GM18519 (cell line): ENCODE measurements at regions not wholly inside any gene's neighbourhood (a gene's known extent, or its start where the extent isn't known, plus 50 kb on each side); places are given as distances from the start of the nearest gene placed in this dataset.

Experiments used
- ATAC-seq: cut with Tn5 transposase; IDR thresholded peaks from one replicate; pipeline ENCODE4 v1.9.1; 2021; ENCODE audit warnings: mild to moderate bottlenecking, moderate library complexity; ENCODE audit not compliant: unreplicated experiment, low FRiP score

DNA sequence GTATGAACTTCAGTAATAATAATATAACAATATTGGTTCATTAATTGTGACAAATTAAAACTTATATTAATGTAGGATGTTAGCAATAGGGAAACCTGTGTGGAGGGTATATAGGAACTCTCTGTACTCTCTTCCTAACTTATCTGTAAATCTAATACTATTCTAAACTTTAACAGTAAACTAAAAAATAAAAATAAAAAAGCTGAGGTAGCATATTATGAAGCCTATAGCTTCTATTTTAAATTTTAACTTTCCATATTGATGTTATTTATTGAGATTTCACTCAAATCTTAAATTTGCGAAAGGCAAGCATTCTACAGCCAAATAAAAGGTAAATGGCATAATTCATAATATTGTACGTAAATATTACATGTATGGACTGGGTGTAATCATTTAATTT lies 326.4 kb downstream of the MEI4 start:
- no peak for ATAC-seq

GRCh38 chr6:77986380-77987034 lies 333.7 kb downstream of the MEI4 start:
- ATAC-seq = peak; percentile 70

GRCh38 chr6:77987035-77987384 lies 334.2 kb downstream of the MEI4 start:
- peak; percentile 14 for ATAC-seq

DNA sequence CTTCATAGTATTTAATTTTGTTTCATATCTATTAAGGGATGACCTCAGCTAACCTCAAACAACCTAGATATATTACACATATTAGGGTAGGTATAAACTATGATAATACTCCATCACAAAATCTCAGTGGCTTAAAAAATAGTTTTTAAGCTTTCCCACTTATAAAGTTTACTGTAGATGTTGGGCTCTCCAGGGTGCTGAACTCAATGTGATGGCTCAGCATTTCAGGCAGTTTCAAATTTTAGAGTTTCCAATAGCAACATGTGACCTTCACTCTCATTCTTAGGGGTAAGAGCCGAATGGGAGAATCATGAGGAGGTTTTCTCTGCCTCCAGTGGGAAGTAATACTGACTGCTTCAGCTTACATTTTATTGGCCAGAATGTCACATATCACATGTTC lies 357.3 kb downstream of the MEI4 start:
- no peak for ATAC-seq

DNA sequence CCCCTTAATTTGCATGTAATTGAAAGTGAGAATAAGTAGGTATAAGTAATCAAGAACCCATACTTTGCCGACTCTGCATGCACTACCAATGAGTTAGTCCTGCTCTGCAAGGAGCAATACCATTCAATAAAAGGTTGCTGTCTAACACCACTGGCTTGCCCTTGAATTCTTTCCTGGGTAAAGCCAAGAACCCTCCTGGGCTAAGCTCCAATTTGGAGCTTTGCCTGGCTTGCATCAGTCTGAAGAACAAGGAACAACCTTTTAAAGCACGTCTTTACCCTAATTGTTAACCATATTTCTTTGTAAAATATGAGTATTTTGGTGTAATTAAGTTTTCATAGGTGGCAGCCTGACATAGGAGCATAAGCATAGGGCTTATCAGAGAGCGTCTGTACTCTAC lies 367.7 kb downstream of the MEI4 start:
- ATAC-seq = no peak

- ATAC-seq = no peak
Measured at GRCh38 chr6:78025502-78025901, 372.7 kb downstream of the MEI4 start.

DNA sequence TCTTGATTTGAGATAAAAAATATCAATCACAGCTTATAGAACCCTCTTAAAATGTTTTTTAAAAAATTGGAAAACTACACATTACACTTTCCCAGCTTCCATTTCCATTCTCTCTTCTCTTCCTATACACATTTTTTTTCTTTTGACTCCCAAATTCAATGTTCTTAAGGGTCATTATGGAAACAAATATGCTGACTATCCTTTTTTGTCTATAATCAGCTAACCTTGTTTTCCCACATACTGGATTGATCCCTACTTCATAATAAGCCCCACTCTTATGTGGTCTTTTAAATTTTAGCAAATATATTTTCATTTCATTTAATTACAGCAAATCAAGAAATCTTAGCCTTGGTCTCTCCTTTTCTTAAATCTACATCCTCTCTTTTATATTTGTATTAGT lies 378.4 kb downstream of the MEI4 start:
- no peak for ATAC-seq

DNA sequence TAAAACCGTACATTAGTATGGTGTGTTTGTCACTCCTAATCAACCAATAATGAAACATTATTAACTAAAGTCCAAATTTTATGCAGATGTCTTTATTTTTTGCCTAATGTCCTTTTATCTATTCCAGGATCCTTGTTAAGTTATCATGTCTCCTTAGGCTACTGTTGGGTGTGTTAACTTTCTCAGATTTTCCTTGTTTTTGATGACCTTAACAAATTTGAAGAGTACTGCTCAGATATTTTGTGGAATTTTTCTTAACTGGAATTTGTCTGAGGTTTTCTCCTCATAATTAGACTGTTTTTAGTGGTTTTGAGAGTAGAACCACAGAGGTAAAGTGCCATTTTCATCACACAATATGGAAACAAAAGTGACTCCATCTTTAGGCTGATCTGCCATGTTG lies 406.3 kb downstream of the MEI4 start:
- ATAC-seq = no peak

DNA sequence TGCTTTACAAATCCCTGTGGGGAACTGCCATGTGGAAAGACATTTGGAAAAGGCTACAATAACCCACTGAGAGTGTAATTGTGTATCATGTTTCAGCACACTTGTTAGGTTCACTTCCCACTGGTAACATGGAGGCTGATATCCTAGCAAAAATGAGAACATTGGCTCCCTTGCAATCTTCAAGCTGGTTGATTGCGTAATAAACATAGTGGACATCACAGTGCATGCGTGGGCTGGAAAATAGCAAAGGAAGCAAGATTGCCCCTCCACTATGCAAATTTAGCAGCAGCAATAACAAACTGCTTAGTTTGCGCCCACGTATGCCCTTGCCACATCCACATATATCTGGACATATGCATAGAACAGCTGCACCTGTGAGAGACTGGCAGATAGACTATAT lies 410.2 kb downstream of the MEI4 start:
- no peak for ATAC-seq

DNA sequence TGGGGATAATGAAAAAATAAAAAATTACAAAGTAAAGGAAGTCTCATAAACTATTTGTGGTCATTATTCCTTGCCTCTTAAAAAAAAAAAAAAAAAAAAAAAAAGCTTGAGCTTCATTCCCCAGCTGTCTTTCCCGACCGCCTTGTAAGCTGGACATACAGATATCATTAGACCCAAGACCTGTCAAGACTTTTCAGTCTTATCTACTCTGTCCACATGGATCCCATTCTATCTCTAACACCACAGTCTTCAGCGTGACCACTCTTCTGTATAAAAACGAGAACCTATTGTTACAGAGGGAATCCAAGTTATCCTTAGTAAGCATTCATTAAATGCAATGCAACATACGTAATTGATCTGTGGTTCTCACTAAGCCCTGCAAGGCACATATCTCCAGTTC lies 423.5 kb downstream of the MEI4 start:
- no peak for ATAC-seq

DNA sequence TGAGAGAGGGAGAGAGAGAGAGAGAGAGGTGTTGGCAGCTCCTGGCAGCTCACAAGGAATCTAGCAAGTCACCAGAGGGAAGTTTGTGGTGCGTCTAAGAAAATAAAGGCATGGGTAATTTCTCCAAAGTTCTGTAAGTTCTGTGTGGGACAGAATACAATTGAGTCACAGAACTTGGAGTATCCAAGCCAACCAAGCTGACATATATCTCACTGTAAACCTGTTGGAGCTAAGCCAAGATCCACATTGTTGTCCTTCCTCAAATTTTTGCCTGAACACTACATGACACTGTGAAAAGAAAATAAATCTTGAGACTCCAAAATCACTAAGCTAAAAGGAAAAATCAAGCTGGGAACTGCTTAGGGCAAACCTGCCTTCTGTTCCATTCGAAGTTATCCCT lies 436.7 kb downstream of the MEI4 start:
- ATAC-seq = no peak

DNA sequence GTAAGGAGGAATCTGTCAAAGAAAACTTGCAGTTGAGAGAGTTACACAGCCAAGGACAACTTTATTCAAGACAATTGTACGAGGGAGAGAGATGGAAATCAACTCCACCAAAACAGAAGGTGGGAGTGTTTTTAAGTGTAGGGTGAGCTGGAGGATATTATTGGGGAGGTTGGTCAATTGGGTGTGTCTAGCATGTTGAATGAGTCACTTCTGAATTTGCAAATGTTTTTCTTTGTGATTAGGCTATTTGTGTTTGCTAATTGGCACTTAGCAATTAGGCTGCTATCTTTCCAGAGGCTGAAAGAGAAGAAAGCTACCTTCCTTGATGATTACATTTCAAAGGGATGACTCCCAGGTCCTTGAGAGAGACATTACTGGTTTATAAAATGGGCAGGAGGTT lies 441.1 kb downstream of the MEI4 start:
- ATAC-seq = no peak

- no peak for ATAC-seq
Measured at GRCh38 chr6:78101387-78101786, 448.5 kb downstream of the MEI4 start.

DNA sequence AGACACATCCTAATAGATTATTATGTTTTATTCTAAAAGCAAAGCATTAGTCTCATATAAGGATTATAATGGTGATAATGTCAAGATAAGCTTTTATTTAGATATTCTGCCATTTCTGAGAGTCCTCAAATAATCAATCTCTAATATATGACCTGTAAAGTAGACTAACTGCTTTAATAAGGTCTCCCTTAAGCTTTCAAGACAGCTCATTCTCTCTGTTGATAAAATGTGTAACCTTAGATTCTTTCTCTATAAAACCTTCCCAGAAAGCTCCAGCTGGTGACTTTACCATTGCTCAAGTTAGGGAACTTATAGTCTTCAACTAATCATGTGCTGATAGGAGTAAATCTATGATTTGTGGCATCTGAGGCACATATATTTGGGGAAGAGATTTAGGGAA lies 457.8 kb downstream of the MEI4 start:
- no peak for ATAC-seq

DNA sequence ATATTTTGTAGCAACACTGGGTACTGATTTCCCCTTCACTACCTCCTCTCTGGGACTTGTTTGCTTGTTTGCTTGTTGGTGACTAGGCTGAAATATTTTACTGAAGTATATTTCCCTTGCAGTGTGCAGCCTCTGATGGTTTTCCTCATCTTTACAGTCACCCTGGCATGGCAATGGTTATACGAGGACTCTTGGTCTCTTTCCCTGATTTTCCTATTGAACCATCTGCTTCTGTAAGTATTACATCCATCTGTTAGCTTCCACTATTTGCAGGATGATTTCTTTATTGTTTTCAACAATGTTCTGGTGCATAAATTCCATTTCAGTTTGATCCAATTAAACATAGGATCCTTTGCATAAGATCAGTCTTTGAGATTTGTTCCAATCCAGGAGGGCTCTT lies 465.1 kb downstream of the MEI4 start:
- no peak for ATAC-seq

DNA sequence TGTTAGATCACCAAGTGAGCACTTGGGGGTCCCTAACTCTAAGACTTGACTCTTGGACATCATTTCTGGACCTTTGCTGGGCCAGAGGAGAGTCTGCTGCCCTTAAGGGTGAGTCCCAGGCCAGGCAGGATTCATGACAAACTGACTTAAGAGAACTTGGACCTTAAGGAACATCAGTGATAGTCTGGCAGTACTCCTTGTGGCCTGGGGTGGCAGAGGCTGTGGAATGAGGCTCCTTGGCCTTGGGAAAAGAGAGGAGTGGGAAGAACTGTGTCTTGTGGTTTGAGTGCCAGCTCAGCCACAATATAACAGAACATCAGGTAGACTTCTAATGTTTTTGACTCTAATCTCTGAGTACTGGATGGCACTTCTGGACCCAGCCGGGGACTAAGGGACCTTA lies 478.7 kb downstream of the MEI4 start:
- no peak for ATAC-seq

GRCh38 chr6:78132671-78133410 lies 480.0 kb downstream of the MEI4 start:
- no peak for ATAC-seq

- ATAC-seq = no peak
Measured at GRCh38 chr6:78150425-78150824, 497.6 kb downstream of the MEI4 start.

GRCh38 chr6:78153976-78154375 lies 501.1 kb downstream of the MEI4 start:
- ATAC-seq = no peak

DNA sequence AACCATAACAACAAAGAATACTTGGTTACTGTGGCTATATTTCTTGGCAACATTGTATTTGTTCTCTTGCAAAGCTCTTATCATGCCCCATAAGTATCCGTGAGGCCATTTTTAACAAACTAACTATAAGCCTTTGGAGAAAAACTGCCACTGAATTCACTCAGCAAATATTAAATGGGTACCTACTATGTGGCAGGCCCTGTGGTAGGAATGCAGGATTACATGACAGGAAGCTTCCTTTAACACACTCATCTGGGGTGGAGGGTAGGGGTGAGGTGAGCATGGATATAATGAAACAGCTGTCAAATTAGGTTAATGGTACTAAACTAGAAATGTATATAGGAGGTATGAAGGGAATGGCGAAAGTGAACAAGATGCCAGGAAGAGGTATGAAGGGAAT lies 504.8 kb downstream of the MEI4 start:
- no peak for ATAC-seq

GRCh38 chr6:78188891-78189290 lies 536.1 kb downstream of the MEI4 start:
- no peak for ATAC-seq

DNA sequence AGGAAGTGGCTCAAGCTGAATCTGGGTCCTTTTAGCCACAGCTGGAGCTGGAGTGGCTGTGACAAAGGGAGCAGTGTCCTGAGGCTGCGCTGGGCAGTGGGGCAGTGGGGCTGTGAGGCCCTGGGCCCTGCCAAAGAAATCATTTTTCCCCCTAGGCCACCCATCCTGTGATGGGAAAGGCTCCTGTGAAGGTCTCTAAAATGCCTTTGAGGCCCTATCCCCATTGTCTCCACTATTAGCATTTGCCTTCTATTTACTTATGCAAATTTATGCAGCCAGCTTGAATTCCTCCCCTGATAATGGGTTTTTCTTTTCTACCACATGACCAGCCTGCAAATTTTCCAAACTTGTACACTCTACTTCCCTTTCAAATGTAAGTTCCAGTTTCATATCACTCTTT lies 539.2 kb downstream of the MEI4 start:
- no peak for ATAC-seq

DNA sequence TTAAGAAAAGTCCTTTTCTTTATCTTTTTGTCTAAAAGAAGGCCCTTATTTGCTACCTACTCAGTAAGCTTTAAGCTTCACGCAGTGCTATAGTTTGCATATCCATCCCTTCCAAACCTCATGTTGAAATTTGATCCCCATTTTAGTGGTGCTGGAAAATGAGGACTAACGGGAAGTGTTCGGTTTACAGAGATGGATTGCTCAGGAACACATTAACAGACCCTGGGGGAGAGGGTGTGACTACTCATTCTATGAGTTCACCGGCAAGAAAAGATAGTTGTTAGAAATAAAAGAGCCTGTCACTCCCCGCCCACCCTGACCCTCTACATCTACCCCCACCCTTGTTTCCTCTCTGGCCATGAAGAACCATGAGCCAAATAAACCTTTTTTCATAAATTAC lies 546.2 kb downstream of the MEI4 start:
- no peak for ATAC-seq
